ENCODE measurements at regions not wholly inside any gene's neighbourhood (a gene's known extent, or its start where the extent isn't known, plus 50 kb on each side); places are given as distances from the start of the nearest gene placed in this dataset.

DNA sequence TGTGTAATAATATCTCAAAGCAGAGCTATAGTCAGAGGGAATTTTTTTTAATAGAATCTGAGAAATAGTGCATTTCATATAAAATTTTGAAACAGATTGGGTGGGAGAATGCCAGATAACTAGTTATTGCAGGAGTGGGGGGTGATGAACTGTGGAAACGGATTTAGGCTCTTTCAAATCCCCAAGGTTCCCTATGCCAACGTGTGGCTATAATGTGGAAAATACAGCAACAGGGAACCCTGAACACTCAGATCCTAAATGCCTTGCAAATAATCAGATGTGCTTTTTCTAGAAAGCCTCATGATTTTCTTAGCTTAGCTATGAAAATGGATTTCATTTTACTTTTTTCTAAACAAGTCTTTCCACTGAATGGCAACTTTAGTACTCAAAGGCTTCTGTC, 180.5 kb upstream of the DMAC1 start:
- TF ChIP-seq SUZ12 (IDR thresholded peaks at IDR 0.05; ENCODE audit: extremely low read depth, insufficient read depth, insufficient read length) (no peak), ZNF274 (IDR thresholded peaks at IDR 0.05; ENCODE audit: low read depth, low read length) (no peak), YY1 (IDR thresholded peaks at IDR 0.05; ENCODE audit: insufficient read depth, insufficient read length) (no peak)
